GM23338 (cell line): ENCODE measurements at regions not wholly inside any gene's neighbourhood (a gene's known extent, or its start where the extent isn't known, plus 50 kb on each side); places are given as distances from the start of the nearest gene placed in this dataset.

Source experiments
- CTCF ChIP-seq, 2 experiments: fragments of 200-600 bp in 1 of 2; sonication (generic) in 1 of 2; conservative IDR thresholded peaks; 2 replicates each; pipeline versions ENCODE4 v1.5.1 to v1.6.1; 2016 to 2017; ENCODE audit warnings: antibody characterized with exemption in 2 of 2, low read depth in 2 of 2, mild to moderate bottlenecking in 2 of 2, moderate library complexity in 1 of 2
- ETS1 ChIP-seq: IDR thresholded peaks from 2 replicates; pipeline ENCODE4 v1.6.1; 2016; ENCODE audit warnings: antibody characterized with exemption
- EZH2 ChIP-seq: fragments of 200-600 bp; sonication (generic); IDR thresholded peaks from one replicate; pipeline ENCODE4 v1.8.0; 2017; ENCODE audit warnings: antibody characterized with exemption, mild to moderate bottlenecking, low read depth; ENCODE audit not compliant: unreplicated experiment
- POLR2AphosphoS5 ChIP-seq: IDR thresholded peaks from 2 replicates; pipeline ENCODE4 v1.6.1; 2016; ENCODE audit warnings: antibody characterized with exemption, low read depth
- REST ChIP-seq: IDR thresholded peaks from one replicate; pipeline ENCODE4 v1.6.1; 2018; ENCODE audit warnings: antibody characterized with exemption; ENCODE audit not compliant: unreplicated experiment

GRCh38 chr13:39263531-39263930 lies 225.3 kb downstream of the NHLRC3 start:
- TF ChIP-seq CTCF (conservative IDR thresholded peaks at IDR 0.05; ENCODE audit: low read depth in 2 of 2) (no peak), EZH2 (no peak), REST (no peak), ETS1 (no peak), POLR2AphosphoS5 (no peak)
